HCT116 (cell line): ENCODE measurements at regions not wholly inside any gene's neighbourhood (a gene's known extent, or its start where the extent isn't known, plus 50 kb on each side); places are given as distances from the start of the nearest gene placed in this dataset.

Experiments
- ATAC-seq: fragments of 200-7000 bp; cut with Tn5 transposase; 2 replicates; pipeline ENCODE4 v1.9.1; 2020; ENCODE audit warnings: mild to moderate bottlenecking, moderate library complexity
- BruUV-seq: library from RNA; stranded (reverse); fragments of 400-500 nt; replicated peaks from 2 replicates; lab custom pipeline; 2021; lab: Mats Ljungman, UMichigan
- CTCF ChIA-PET: fragments of 300-600 bp; sonication (Branson Sonifier 250); formaldehyde crosslinking; loops from one replicate; lab custom pipeline; 2021; ENCODE audit warnings: antibody characterized with exemption; lab: Charles Lee
- POLR2A ChIA-PET: fragments of 300-600, 350-600 bp; sonication (Branson Sonifier 250); formaldehyde crosslinking; loops from one replicate; lab custom pipeline; 2021; ENCODE audit warnings: antibody characterized with exemption; lab: Charles Lee
- RAD21 ChIA-PET, 2 experiments: fragments of 300-600 bp; sonication (Branson Sonifier 250); formaldehyde crosslinking; loops; one replicate each; lab custom pipeline; 2023; ENCODE audit warnings: low total read pairs in 2 of 2; ENCODE audit not compliant: uncharacterized antibody in 2 of 2, unreplicated experiment in 2 of 2, low non-redundant PET in 1 of 2; lab: Charles Lee
- DNase-seq: peaks from one replicate; pipeline ENCODE4 v3.0.0-alpha.2; 2010; ENCODE audit warnings: low read depth, low spot score
- H2AFZ ChIP-seq: fragments of 200-600 bp; shearing (Covaris generic), sonication (generic); 2 replicates; pipeline ENCODE4 v1.6.1; 2017; ENCODE audit warnings: low read depth, mixed run types, mixed read lengths, antibody characterized with exemption, low read length; ENCODE audit not compliant: poor library complexity, severe bottlenecking
- H3K27ac ChIP-seq: 2 replicates; pipeline ENCODE4 v1.5.1; 2012; ENCODE audit warnings: low read depth, low read length
- H3K27me3 ChIP-seq: fragments of 200-600 bp; sonication (generic); 2 replicates; pipeline ENCODE4 v1.6.1; 2016; ENCODE audit warnings: mixed run types, low read length, mixed read lengths; ENCODE audit not compliant: insufficient read depth
- H3K36me3 ChIP-seq, 2 experiments: fragments of 200-500 bp in 1 of 2; fragments of 200-600 bp in 1 of 2; sonication (Bioruptor generic) in 1 of 2; sonication (generic) in 1 of 2; 2 replicates each; pipeline versions ENCODE4 v1.5.1 to v1.6.1; 2014 to 2016; ENCODE audit warnings: low read length in 2 of 2, inconsistent platforms in 1 of 2, mixed read lengths in 1 of 2, mixed run types in 1 of 2; ENCODE audit not compliant: insufficient read depth in 2 of 2, control insufficient read depth in 1 of 2
- H3K4me1 ChIP-seq, 2 experiments: fragments of 200-600 bp in 1 of 2; sonication (generic) in 1 of 2; 2 replicates each; pipeline versions ENCODE4 v1.5.1 to v1.6.1; 2012 to 2017; ENCODE audit warnings: low read length in 2 of 2, inconsistent platforms in 1 of 2, mild to moderate bottlenecking in 1 of 2, mixed read lengths in 1 of 2, mixed run types in 1 of 2, moderate library complexity in 1 of 2; ENCODE audit not compliant: insufficient read depth in 2 of 2, control insufficient read depth in 1 of 2
- H3K4me2 ChIP-seq: fragments of 200-600 bp; sonication (generic); 2 replicates; pipeline ENCODE4 v1.6.1; 2017; ENCODE audit warnings: mixed run types, low read length, mixed read lengths
- H3K4me3 ChIP-seq, 2 experiments: fragments of 200-600 bp in 1 of 2; sonication (generic) in 1 of 2; replicated peaks in 1 of 2; 2 replicates each; pipeline ENCODE4 v1.5.1; 2011 to 2016; ENCODE audit warnings: low read length in 2 of 2, control low read depth in 1 of 2, low read depth in 1 of 2, mild to moderate bottlenecking in 1 of 2, mixed read lengths in 1 of 2, mixed run types in 1 of 2
- H3K79me2 ChIP-seq: fragments of 200-600 bp; sonication (generic); 2 replicates; pipeline ENCODE4 v1.6.1; 2017; ENCODE audit warnings: mild to moderate bottlenecking, mixed run types, low read length, moderate library complexity, mixed read lengths; ENCODE audit not compliant: insufficient read depth
- H3K9ac ChIP-seq: fragments of 200-600 bp; sonication (generic); 2 replicates; pipeline ENCODE4 v1.6.1; 2016; ENCODE audit warnings: low read length, mixed read lengths
- H3K9me2 ChIP-seq: fragments of 200-600 bp; sonication (generic), shearing (Covaris generic); 2 replicates; pipeline ENCODE4 v1.6.1; 2017; ENCODE audit warnings: mixed run types, mild to moderate bottlenecking, moderate library complexity; ENCODE audit not compliant: insufficient read depth
- H3K9me3 ChIP-seq, 2 experiments: fragments of 200-500 bp in 1 of 2; fragments of 200-600 bp in 1 of 2; sonication (Bioruptor generic) in 1 of 2; sonication (generic) in 1 of 2; 2 replicates each; pipeline ENCODE4 v1.6.1; 2014 to 2017; ENCODE audit warnings: low read length in 2 of 2, mixed read lengths in 2 of 2, inconsistent platforms in 1 of 2, low read depth in 1 of 2, mild to moderate bottlenecking in 1 of 2, mixed run types in 1 of 2, moderate library complexity in 1 of 2; ENCODE audit not compliant: control insufficient read depth in 1 of 2, insufficient read depth in 1 of 2
- H4K20me1 ChIP-seq: fragments of 200-600 bp; sonication (generic), shearing (Covaris generic); 2 replicates; pipeline ENCODE4 v1.6.1; 2017; ENCODE audit warnings: mixed run types, mild to moderate bottlenecking, moderate library complexity; ENCODE audit not compliant: insufficient read depth
- EZH2 ChIP-seq: fragments of 200-600 bp; sonication (generic); IDR thresholded peaks from 2 replicates; pipeline ENCODE4 v1.6.1; 2017; ENCODE audit warnings: antibody characterized with exemption, mixed run types
- JUND ChIP-seq: IDR thresholded peaks from 2 replicates; pipeline ENCODE4 v1.6.1; 2012
- POLR2A ChIP-seq: IDR thresholded peaks from 2 replicates; pipeline ENCODE4 v1.7.0; 2011; ENCODE audit warnings: borderline replicate concordance; ENCODE audit not compliant: insufficient read depth, insufficient read length; ENCODE audit errors: extremely low read depth
- POLR2AphosphoS5 ChIP-seq: IDR thresholded peaks from 2 replicates; pipeline ENCODE4 v1.6.1; 2011; ENCODE audit warnings: mild to moderate bottlenecking, low read depth, low read length, moderate library complexity
- RAD21 ChIP-seq: IDR thresholded peaks from 2 replicates; pipeline ENCODE4 v1.6.1; 2012; ENCODE audit warnings: low read depth, mild to moderate bottlenecking
- SIN3A ChIP-seq: IDR thresholded peaks from 2 replicates; pipeline ENCODE4 v1.6.1; 2012; ENCODE audit warnings: low read depth
- SP1 ChIP-seq: IDR thresholded peaks from 2 replicates; pipeline ENCODE4 v1.6.1; 2012; ENCODE audit warnings: low read depth
- YY1 ChIP-seq: IDR thresholded peaks from 2 replicates; pipeline ENCODE4 v1.6.1; 2011; ENCODE audit warnings: low read length, low read depth, moderate library complexity, mild to moderate bottlenecking; ENCODE audit not compliant: insufficient replicate concordance; ENCODE audit errors: extremely low read depth
- intact Hi-C: fragments of 100-400 bp; cut with micrococcal nuclease; formaldehyde crosslinking; loops from 2 replicates; pipeline ENCODE4 v1.10.0; 2022
- TF ChIP-seq, protein P1 (sequence below): IDR thresholded peaks from 2 replicates; pipeline ENCODE4 v1.6.1; 2011; ENCODE audit warnings: mild to moderate bottlenecking, low read length, moderate library complexity; ENCODE audit not compliant: insufficient replicate concordance; ENCODE audit errors: extremely low read depth
- TF ChIP-seq, protein P2 (sequence below): IDR thresholded peaks from 2 replicates; pipeline ENCODE4 v1.6.1; 2012
- TF ChIP-seq, protein P3 (sequence below): IDR thresholded peaks from 2 replicates; pipeline ENCODE4 v1.6.1; 2012; ENCODE audit warnings: low read depth

DNA sequence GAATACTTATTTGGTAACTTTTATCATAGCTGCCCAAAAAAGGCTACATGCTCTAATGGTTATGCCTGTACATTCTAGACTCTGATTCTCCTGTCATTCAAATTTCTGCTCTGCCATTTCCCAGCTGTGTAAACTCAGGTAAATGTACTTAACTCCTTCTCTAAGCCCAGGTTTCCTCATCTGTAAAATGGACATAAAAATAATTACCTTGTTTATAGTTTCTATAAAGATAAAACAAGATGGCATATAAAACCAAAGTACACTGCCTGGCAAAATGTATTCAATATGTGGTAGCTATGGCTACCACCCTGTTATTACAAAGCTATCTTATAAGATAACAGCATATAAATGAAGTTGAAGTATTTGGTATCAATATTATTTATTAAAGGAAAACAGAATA lies 158.8 kb downstream of the PPARGC1A start:
- ChIA-PET CTCF (no interaction called here), RAD21 (no interaction called here), POLR2A (no interaction called here)
- H3K36me3 ChIP-seq, result no peaks in the 10 kb centered on the region
- H3K9ac ChIP-seq, result no peak overlapping the region
- no peaks in the 10 kb centered on the region for H3K9me2 ChIP-seq
- intact Hi-C loops, result no loop called here
- no peak for DNase-seq
- no peaks in the 10 kb centered on the region for H3K4me1 ChIP-seq
- H3K27me3 ChIP-seq, result no peaks in the 10 kb centered on the region
- H3K4me3 ChIP-seq, result no peak overlapping the region
- no peak overlapping the region for H3K4me2 ChIP-seq
- no peaks in the 10 kb centered on the region for H4K20me1 ChIP-seq
- BruUV-seq, result no TSS peak
- ATAC-seq, result no peak
- peaks cover 0 to 5% of the 10 kb centered on the region in 2 experiments; a peak in 2 of 4 replicates for H3K9me3 ChIP-seq
- no peak overlapping the region for H3K27ac ChIP-seq
- no peak for TF ChIP-seq POLR2AphosphoS5
- no peak for TF ChIP-seq POLR2A
- TF ChIP-seq, protein P1, sequence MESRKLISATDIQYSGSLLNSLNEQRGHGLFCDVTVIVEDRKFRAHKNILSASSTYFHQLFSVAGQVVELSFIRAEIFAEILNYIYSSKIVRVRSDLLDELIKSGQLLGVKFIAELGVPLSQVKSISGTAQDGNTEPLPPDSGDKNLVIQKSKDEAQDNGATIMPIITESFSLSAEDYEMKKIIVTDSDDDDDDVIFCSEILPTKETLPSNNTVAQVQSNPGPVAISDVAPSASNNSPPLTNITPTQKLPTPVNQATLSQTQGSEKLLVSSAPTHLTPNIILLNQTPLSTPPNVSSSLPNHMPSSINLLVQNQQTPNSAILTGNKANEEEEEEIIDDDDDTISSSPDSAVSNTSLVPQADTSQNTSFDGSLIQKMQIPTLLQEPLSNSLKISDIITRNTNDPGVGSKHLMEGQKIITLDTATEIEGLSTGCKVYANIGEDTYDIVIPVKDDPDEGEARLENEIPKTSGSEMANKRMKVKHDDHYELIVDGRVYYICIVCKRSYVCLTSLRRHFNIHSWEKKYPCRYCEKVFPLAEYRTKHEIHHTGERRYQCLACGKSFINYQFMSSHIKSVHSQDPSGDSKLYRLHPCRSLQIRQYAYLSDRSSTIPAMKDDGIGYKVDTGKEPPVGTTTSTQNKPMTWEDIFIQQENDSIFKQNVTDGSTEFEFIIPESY, result no peak
- no peak for TF ChIP-seq EZH2
- TF ChIP-seq, protein P2, sequence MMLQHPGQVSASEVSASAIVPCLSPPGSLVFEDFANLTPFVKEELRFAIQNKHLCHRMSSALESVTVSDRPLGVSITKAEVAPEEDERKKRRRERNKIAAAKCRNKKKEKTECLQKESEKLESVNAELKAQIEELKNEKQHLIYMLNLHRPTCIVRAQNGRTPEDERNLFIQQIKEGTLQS, result no peak
- TF ChIP-seq SP1, result no peak
- no peak for TF ChIP-seq RAD21
- no peak for TF ChIP-seq YY1
- TF ChIP-seq, protein P3, sequence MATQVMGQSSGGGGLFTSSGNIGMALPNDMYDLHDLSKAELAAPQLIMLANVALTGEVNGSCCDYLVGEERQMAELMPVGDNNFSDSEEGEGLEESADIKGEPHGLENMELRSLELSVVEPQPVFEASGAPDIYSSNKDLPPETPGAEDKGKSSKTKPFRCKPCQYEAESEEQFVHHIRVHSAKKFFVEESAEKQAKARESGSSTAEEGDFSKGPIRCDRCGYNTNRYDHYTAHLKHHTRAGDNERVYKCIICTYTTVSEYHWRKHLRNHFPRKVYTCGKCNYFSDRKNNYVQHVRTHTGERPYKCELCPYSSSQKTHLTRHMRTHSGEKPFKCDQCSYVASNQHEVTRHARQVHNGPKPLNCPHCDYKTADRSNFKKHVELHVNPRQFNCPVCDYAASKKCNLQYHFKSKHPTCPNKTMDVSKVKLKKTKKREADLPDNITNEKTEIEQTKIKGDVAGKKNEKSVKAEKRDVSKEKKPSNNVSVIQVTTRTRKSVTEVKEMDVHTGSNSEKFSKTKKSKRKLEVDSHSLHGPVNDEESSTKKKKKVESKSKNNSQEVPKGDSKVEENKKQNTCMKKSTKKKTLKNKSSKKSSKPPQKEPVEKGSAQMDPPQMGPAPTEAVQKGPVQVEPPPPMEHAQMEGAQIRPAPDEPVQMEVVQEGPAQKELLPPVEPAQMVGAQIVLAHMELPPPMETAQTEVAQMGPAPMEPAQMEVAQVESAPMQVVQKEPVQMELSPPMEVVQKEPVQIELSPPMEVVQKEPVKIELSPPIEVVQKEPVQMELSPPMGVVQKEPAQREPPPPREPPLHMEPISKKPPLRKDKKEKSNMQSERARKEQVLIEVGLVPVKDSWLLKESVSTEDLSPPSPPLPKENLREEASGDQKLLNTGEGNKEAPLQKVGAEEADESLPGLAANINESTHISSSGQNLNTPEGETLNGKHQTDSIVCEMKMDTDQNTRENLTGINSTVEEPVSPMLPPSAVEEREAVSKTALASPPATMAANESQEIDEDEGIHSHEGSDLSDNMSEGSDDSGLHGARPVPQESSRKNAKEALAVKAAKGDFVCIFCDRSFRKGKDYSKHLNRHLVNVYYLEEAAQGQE, result no peak
- TF ChIP-seq SIN3A, result no peak
- no peak for TF ChIP-seq JUND
- H3K79me2 ChIP-seq, result no peaks in the 10 kb centered on the region
- H2AFZ ChIP-seq, result no peak overlapping the region
